OCI-LY3 (cell line): ENCODE measurements at regions not wholly inside any gene's neighbourhood (a gene's known extent, or its start where the extent isn't known, plus 50 kb on each side); places are given as distances from the start of the nearest gene placed in this dataset.

Experiments used
- H2AFZ ChIP-seq: fragments of 200-600, 300-600 bp; shearing (Covaris generic); 2 replicates; pipeline ENCODE4 v1.6.0; 2014; ENCODE audit warnings: antibody characterized with exemption, low read depth, low read length
- H3K27ac ChIP-seq: fragments of 200-600, 300-600 bp; sonication (generic); 2 replicates; pipeline ENCODE4 v1.5.1; 2014; ENCODE audit warnings: mild to moderate bottlenecking, low read length, moderate library complexity, mixed read lengths
- H3K27me3 ChIP-seq: fragments of 200-600, 300-600 bp; sonication (generic); 2 replicates; pipeline ENCODE4 v1.6.1; 2014; ENCODE audit warnings: low read depth, low read length, mixed read lengths
- H3K36me3 ChIP-seq: fragments of 200-600, 300-600 bp; sonication (generic); replicated peaks from 2 replicates; pipeline ENCODE3; 2014; ENCODE audit warnings: low read depth, low read length, mixed read lengths
- H3K4me1 ChIP-seq: fragments of 300-600, 200-600 bp; sonication (generic); 2 replicates; pipeline ENCODE4 v1.6.1; 2014; ENCODE audit warnings: low read length, mixed read lengths
- H3K4me2 ChIP-seq: fragments of 200-600, 300-600 bp; sonication (generic); 2 replicates; pipeline ENCODE4 v1.6.1; 2014; ENCODE audit warnings: low read length, mixed read lengths
- H3K4me3 ChIP-seq: fragments of 300-600, 200-600 bp; sonication (generic); 2 replicates; pipeline ENCODE4 v1.5.1; 2014; ENCODE audit warnings: antibody characterized with exemption, mild to moderate bottlenecking, low read length, moderate library complexity
- H3K79me2 ChIP-seq: fragments of 300-600, 200-600 bp; shearing (Covaris generic); 2 replicates; pipeline ENCODE4 v1.6.1; 2014; ENCODE audit warnings: mild to moderate bottlenecking, low read length, mixed read lengths
- H3K9ac ChIP-seq: fragments of 300-600, 200-600 bp; shearing (Covaris generic); 2 replicates; pipeline ENCODE4 v1.6.0; 2014; ENCODE audit warnings: mild to moderate bottlenecking, low read length, moderate library complexity
- H3K9me3 ChIP-seq: fragments of 200-600, 300-600 bp; shearing (Covaris generic); 2 replicates; pipeline ENCODE4 v1.6.1; 2014; ENCODE audit warnings: low read length, mixed read lengths; ENCODE audit not compliant: insufficient read depth
- H4K20me1 ChIP-seq: fragments of 200-600, 300-600 bp; sonication (generic); 2 replicates; pipeline ENCODE4 v1.6.1; 2016; ENCODE audit warnings: low read length, mixed read lengths; ENCODE audit not compliant: insufficient read depth
- EZH2phosphoT487 ChIP-seq: fragments of 200-600 bp; shearing (Covaris generic); IDR thresholded peaks from 2 replicates; pipeline ENCODE4 v1.6.1; 2018; ENCODE audit warnings: antibody characterized with exemption, mixed run types, low read depth
- TF ChIP-seq, protein P1 (sequence below): fragments of 200-600, 300-600 bp; sonication (generic); IDR thresholded peaks from 2 replicates; pipeline ENCODE4 v1.5.1; 2014; ENCODE audit warnings: antibody characterized with exemption, low read length, low read depth

DNA sequence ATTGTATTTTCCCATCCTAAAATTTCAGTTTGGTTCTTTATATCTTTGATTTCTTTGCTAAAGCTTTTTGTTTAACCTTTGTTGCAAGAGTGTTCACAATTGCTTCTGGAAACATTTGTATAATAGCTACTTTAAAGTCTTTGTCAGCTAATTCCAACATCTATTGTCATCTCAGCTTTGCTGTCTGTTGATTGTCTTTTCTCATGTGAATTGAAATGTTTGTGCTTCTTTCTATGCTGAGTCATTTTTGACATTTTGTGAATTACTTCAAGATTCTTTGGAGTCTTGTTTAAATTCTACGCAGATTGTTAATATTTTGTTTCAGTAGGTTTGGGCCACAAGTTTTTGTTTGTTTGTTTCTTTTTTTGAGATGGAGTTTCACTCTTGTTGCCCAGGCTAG is 73.2 kb downstream of the SUCNR1 start:
- TF ChIP-seq EZH2phosphoT487 = no peak
- TF ChIP-seq, protein P1, sequence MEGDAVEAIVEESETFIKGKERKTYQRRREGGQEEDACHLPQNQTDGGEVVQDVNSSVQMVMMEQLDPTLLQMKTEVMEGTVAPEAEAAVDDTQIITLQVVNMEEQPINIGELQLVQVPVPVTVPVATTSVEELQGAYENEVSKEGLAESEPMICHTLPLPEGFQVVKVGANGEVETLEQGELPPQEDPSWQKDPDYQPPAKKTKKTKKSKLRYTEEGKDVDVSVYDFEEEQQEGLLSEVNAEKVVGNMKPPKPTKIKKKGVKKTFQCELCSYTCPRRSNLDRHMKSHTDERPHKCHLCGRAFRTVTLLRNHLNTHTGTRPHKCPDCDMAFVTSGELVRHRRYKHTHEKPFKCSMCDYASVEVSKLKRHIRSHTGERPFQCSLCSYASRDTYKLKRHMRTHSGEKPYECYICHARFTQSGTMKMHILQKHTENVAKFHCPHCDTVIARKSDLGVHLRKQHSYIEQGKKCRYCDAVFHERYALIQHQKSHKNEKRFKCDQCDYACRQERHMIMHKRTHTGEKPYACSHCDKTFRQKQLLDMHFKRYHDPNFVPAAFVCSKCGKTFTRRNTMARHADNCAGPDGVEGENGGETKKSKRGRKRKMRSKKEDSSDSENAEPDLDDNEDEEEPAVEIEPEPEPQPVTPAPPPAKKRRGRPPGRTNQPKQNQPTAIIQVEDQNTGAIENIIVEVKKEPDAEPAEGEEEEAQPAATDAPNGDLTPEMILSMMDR = no peak
- Histone ChIP-seq H3K9ac (no peak overlapping the region), H3K4me3 (no peak overlapping the region), H4K20me1 (no peaks in the 10 kb centered on the region), H3K9me3 (no peaks in the 10 kb centered on the region), H2AFZ (no peak overlapping the region), H3K79me2 (no peaks in the 10 kb centered on the region), H3K36me3 (no peaks in the 10 kb centered on the region), H3K27me3 (no peaks in the 10 kb centered on the region), H3K4me2 (no peak overlapping the region), H3K4me1 (no peaks in the 10 kb centered on the region), H3K27ac (no peak overlapping the region)

DNA sequence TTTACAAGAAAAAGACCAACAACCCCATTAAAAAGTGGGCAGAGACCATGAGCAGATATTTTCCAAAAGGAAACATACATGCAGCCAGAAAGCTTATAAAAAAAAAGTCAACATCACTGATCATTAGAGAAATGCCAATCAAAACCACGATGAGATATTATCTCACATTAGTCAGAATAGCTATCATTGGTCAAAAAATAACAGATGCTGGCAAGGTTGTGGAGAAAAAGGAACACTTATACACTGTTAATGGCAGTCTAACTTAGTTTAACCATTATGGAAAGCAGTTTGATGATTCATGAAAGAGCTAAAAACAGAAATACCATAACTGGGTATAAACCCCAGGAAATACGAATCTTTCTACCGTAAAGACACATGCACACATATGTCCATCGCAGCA is 76.3 kb downstream of the SUCNR1 start:
- Histone ChIP-seq H3K36me3 (no peaks in the 10 kb centered on the region), H3K9me3 (no peaks in the 10 kb centered on the region), H4K20me1 (no peaks in the 10 kb centered on the region), H3K27ac (no peak overlapping the region), H3K9ac (no peak overlapping the region), H3K4me3 (no peak overlapping the region), H3K4me2 (no peak overlapping the region), H3K4me1 (no peaks in the 10 kb centered on the region), H3K27me3 (no peaks in the 10 kb centered on the region), H2AFZ (no peak overlapping the region), H3K79me2 (no peaks in the 10 kb centered on the region)
- no peak for TF ChIP-seq EZH2phosphoT487
- TF ChIP-seq, protein P1 = no peak

DNA sequence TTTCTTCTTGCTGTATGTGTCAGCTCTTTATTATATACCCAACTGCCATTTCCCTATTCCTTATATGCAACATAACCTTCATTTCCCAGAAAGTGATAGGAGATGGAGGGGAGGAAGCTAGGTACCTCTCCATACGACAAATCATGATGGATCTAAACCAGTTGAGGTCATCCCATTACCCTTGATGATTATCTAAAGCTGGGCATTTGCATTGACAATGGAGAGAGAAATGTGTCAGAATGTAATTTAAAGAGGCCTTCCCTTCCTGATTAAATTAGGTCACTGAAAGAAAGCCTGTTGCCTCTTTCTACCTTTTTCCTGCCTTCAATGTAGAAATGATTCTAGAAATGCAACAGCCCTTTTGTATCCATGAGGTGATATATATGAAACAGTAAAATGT is 81.9 kb downstream of the SUCNR1 start:
- Histone ChIP-seq H3K36me3 (no peaks in the 10 kb centered on the region), H3K79me2 (no peaks in the 10 kb centered on the region), H2AFZ (no peak overlapping the region), H3K9me3 (no peaks in the 10 kb centered on the region), H3K27me3 (no peaks in the 10 kb centered on the region), H3K4me2 (no peak overlapping the region), H3K9ac (no peak overlapping the region), H3K4me1 (no peaks in the 10 kb centered on the region), H4K20me1 (no peaks in the 10 kb centered on the region), H3K4me3 (no peak overlapping the region), H3K27ac (no peak overlapping the region)
- TF ChIP-seq, protein P1 = no peak
- no peak for TF ChIP-seq EZH2phosphoT487

- H3K4me1 ChIP-seq = no peaks in the 10 kb centered on the region
- H2AFZ ChIP-seq = no peak overlapping the region
- no peaks in the 10 kb centered on the region for H3K27me3 ChIP-seq
- H3K4me2 ChIP-seq = no peak overlapping the region
- H3K9me3 ChIP-seq = no peaks in the 10 kb centered on the region
- no peak overlapping the region for H3K27ac ChIP-seq
- TF ChIP-seq, protein P1 = no peak
- TF ChIP-seq EZH2phosphoT487 = no peak
- no peak overlapping the region for H3K4me3 ChIP-seq
- no peaks in the 10 kb centered on the region for H3K79me2 ChIP-seq
- no peaks in the 10 kb centered on the region for H3K36me3 ChIP-seq
- no peak overlapping the region for H3K9ac ChIP-seq
- no peaks in the 10 kb centered on the region for H4K20me1 ChIP-seq
Observed at GRCh38 chr3:151960961-151961580, 87.6 kb downstream of the SUCNR1 start.
